ENCODE measurements at regions not wholly inside any gene's neighbourhood (a gene's known extent, or its start where the extent isn't known, plus 50 kb on each side); places are given as distances from the start of the nearest gene placed in this dataset.
"Not testable (repeated sequence)": the region's sequence is repeated elsewhere in the genome, so short reads cannot be mapped to it uniquely, and the experiment has no call there.

DNA sequence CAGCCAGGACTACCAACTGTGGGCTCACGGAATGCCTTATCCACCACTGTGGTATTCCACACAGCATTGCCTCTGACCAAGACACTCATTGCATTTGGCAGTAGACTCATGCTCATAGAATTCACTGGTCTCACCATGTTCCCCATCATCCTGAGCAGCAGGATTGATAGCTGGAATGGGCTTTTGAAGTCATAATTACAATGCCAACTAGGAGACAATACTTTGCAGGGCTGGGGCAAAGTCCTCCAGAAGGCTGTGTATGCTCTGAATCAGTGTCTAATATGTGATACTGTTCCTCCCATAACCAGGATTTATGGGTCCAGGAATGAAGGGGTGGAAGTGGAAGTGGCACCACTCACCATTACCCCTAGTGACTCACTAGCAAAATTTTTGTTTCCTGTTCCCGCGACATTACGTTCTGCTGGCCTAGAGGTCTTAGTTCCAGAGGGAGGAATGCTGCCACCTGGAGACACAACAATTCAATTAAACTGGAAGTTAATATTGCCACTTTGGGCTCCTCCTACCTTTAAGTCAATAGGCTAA lies 58.6 kb upstream of the CCDC80 start:
- DNase-seq (ENCODE audit: extremely low spot score): no peak
- TF ChIP-seq CTCF (IDR thresholded peaks at IDR 0.05; ENCODE audit: control extremely low read depth, extremely low read depth, low read depth, missing control alignments): no peak
- ChIA-PET CTCF (no interaction called here), POLR2A (no interaction called here)

DNA sequence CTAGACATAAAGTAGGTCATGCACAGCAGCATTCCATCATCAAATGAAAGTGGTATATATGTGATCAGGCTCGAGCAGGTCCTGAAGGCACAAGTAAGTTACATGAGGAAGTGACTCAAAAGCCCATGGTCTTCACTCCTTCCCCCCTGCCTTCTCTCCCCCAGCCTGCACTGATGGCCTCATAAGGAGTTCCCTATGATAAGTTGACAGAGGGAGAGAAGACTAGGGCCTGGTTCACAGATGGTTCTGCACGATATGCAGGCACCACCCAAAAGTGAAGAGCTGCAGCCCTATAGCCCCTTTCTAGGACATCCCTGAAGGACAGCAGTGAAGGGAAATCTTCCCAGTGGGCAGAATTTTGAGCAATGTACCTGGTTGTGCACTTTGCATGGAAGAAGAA lies 57.5 kb upstream of the CCDC80 start:
- CTCF ChIA-PET; POLR2A ChIA-PET; DNase-seq (ENCODE audit: extremely low spot score): not testable (repeated sequence)

GRCh38 chr3:112696244-112696643 lies 55.3 kb upstream of the CCDC80 start:
- DNase-seq (ENCODE audit: extremely low spot score); POLR2A ChIA-PET: not testable (repeated sequence)
- CTCF ChIA-PET: interaction anchor here (3.0 kb wide), 1 partner anchor 54 kb away, joined by 9 read pairs; no protein-coding TSS in a partner anchor

- DNase-seq (ENCODE audit: extremely low spot score); POLR2A ChIA-PET: not testable (repeated sequence)
- CTCF ChIA-PET: interaction anchor here (3.0 kb wide), 1 partner anchor 53 kb away, joined by 9 read pairs; no protein-coding TSS in a partner anchor
These were observed 54.6 kb upstream of the CCDC80 start for GRCh38 chr3:112695377-112696108.

DNA sequence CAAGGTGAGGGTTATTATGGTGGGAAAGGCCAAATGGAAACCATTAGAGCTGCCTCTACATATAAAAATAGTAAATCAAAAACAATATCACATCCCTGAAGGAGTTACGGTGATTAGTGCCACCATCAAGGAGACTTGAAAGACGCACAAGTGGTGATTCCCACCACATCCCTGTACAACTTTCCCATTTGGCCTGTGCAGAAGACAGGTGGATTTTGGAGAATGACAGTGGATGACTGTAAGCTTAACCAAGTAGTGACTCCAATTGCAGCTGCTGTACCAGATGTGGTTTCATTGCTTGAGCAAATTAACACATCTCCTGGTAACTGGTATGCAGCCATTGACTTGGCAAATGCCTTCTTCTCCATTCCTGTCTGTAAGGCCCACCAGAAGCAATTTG lies 54.0 kb upstream of the CCDC80 start:
- DNase-seq (ENCODE audit: extremely low spot score); POLR2A ChIA-PET; CTCF ChIA-PET: not testable (repeated sequence)

DNA sequence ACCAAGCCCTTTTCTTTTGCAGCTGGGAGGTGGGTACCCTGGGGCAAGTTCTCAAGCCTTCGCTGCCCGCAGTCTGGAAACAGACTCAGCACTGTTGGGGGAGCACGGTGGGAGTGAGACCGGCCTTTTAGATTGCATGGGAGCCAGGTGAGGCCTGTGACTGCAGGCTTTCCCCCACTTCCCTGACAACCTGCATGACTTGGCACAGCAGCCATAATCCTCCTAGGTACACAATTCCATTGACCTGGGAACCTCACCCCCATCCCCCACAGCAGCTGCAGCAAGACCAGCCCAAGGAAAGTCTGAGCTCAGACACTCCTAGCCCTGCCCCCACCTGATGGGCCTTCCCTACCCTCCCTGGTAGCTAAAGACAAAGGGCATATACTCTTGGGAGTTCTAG lies 52.2 kb upstream of the CCDC80 start:
- CTCF ChIA-PET: interaction anchor here (1.0 to 1.7 kb wide), 4 partner anchors 41 to 287 kb away, joined by 3 to 8 read pairs (median 3); no protein-coding TSS in a partner anchor
- POLR2A ChIA-PET: no interaction called here
- TF ChIP-seq CTCF (IDR thresholded peaks at IDR 0.05; ENCODE audit: control extremely low read depth, extremely low read depth, low read depth, missing control alignments): no peak
- no peak for DNase-seq (ENCODE audit: extremely low spot score)
